HepG2 (cell line): ENCODE measurements at regions not wholly inside any gene's neighbourhood (a gene's known extent, or its start where the extent isn't known, plus 50 kb on each side); places are given as distances from the start of the nearest gene placed in this dataset.

Experiments
- ATAC-seq: fragments of 200-7000 bp; cut with Tn5 transposase; 3 replicates; pipeline ENCODE4 v1.9.1; 2020; ENCODE audit warnings: mild to moderate bottlenecking, moderate library complexity
- BruUV-seq: library from RNA; stranded (reverse); fragments of 400-500 nt; replicated peaks from 2 replicates; lab custom pipeline; 2021; lab: Mats Ljungman, UMichigan
- CTCF ChIA-PET: fragments of 300-600 bp; formaldehyde crosslinking; extraction: SDS; loops from one replicate; lab custom pipeline; 2021; ENCODE audit warnings: low total read pairs, inconsistent platforms, low intra/inter-chr PET ratio; lab: Yijun Ruan, JAX
- POLR2A ChIA-PET: fragments of 350-600 bp; sonication (Branson Sonifier 250); formaldehyde crosslinking; loops from one replicate; lab custom pipeline; 2020; ENCODE audit warnings: antibody characterized with exemption, inconsistent platforms; lab: Yijun Ruan, JAX
- DNase-seq: peaks from one replicate; pipeline ENCODE4 v3.0.0-alpha.2; 2015; ENCODE audit warnings: low spot score
- FAIRE-seq: peaks from 3 replicates; lab custom pipeline; 2011; peaks lifted over from hg19 to GRCh38; lab: Jason Lieb, UNC
- H2AFZ ChIP-seq: one replicate; pipeline ENCODE4 v1.6.1; 2011; ENCODE audit warnings: low read length, inconsistent platforms
- H3K27ac ChIP-seq: fragments of 300-600 bp; 3 replicates; pipeline ENCODE4 v1.8.0; 2011; ENCODE audit warnings: mixed run types, mild to moderate bottlenecking, mixed read lengths, low read length, inconsistent platforms; ENCODE audit not compliant: insufficient read depth; ENCODE audit errors: extremely low read length
- H3K27me3 ChIP-seq, 2 experiments: fragments of 200-600 bp in 1 of 2; 2 replicates in 1 of 2; 3 replicates in 1 of 2; pipeline versions ENCODE4 v1.6.0 to v1.8.0; 2011; ENCODE audit warnings: low read length in 2 of 2, mild to moderate bottlenecking in 2 of 2, moderate library complexity in 2 of 2, inconsistent platforms in 1 of 2; ENCODE audit not compliant: insufficient read depth in 2 of 2, control insufficient read depth in 1 of 2
- H3K36me3 ChIP-seq, 2 experiments: fragments of 200-600 bp in 1 of 2; replicated peaks in 1 of 2; 2 replicates in 1 of 2; 3 replicates in 1 of 2; pipeline versions ENCODE4 v1.5.1 to v1.8.0; 2011; ENCODE audit warnings: low read length in 2 of 2, inconsistent platforms in 1 of 2; ENCODE audit not compliant: insufficient read depth in 2 of 2, control insufficient read depth in 1 of 2
- H3K4me1 ChIP-seq: 2 replicates; pipeline ENCODE4 v1.5.1; 2012; ENCODE audit warnings: low read length, inconsistent platforms; ENCODE audit not compliant: insufficient read depth
- H3K4me2 ChIP-seq: 2 replicates; pipeline ENCODE4 v1.6.0; 2011; ENCODE audit warnings: low read depth, low read length, inconsistent platforms
- H3K4me3 ChIP-seq, 3 experiments: fragments of 200-600 bp in 1 of 3; sonication (generic), shearing (Covaris generic) in 1 of 3; replicated peaks in 1 of 3; 2 replicates each; pipeline ENCODE4 v1.5.1; 2011 to 2016; ENCODE audit warnings: low read length in 3 of 3, inconsistent platforms in 2 of 3, low read depth in 2 of 3, mild to moderate bottlenecking in 2 of 3, control low read depth in 1 of 3, mixed read lengths in 1 of 3; ENCODE audit not compliant: insufficient read depth in 1 of 3
- H3K79me2 ChIP-seq: one replicate; pipeline ENCODE4 v1.6.1; 2011; ENCODE audit warnings: low read length, inconsistent platforms; ENCODE audit not compliant: insufficient read depth
- H3K9ac ChIP-seq: 2 replicates; pipeline ENCODE4 v1.6.0; 2011; ENCODE audit warnings: mild to moderate bottlenecking, low read depth, low read length, inconsistent platforms; ENCODE audit not compliant: insufficient read depth
- H3K9me3 ChIP-seq: 2 replicates; pipeline ENCODE4 v1.5.1; 2012; ENCODE audit warnings: mild to moderate bottlenecking, low read length
- H4K20me1 ChIP-seq: 2 replicates; pipeline ENCODE4 v1.6.0; 2011; ENCODE audit warnings: inconsistent platforms, mild to moderate bottlenecking, low read length, moderate library complexity; ENCODE audit not compliant: insufficient read depth
- BCL3 ChIP-seq: sonication (generic); formaldehyde crosslinking; IDR thresholded peaks from 2 replicates; pipeline ENCODE4 v1.5.1; 2020; ENCODE audit warnings: mild to moderate bottlenecking, missing genetic modification reagents, moderate library complexity
- ELF1 ChIP-seq: sonication (generic); formaldehyde crosslinking; IDR thresholded peaks from 2 replicates; pipeline ENCODE4 v1.4.0; 2020; ENCODE audit warnings: missing genetic modification reagents
- HNRNPLL ChIP-seq: fragments of 200-400 bp; formaldehyde crosslinking; IDR thresholded peaks from 2 replicates; pipeline ENCODE4 v1.6.1; 2017; ENCODE audit warnings: mild to moderate bottlenecking, low read depth, low read length; ENCODE audit not compliant: poor library complexity, severe bottlenecking
- MBD4 ChIP-seq: IDR thresholded peaks from 2 replicates; pipeline ENCODE4 v1.6.1; 2012; ENCODE audit warnings: low read length, inconsistent platforms, borderline replicate concordance
- NFYC ChIP-seq: IDR thresholded peaks from 2 replicates; pipeline ENCODE4 v1.6.1; 2016; ENCODE audit warnings: missing genetic modification reagents, missing compliant biosample characterization
- STAG1 ChIP-seq: sonication (generic); formaldehyde crosslinking; IDR thresholded peaks from 2 replicates; pipeline ENCODE4 v1.4.0; 2020; ENCODE audit warnings: missing genetic modification reagents
- STAT5B ChIP-seq: sonication (generic); formaldehyde crosslinking; IDR thresholded peaks from 2 replicates; pipeline ENCODE4 v1.4.0; 2020; ENCODE audit warnings: missing genetic modification reagents
- THAP7 ChIP-seq: sonication (generic); formaldehyde crosslinking; IDR thresholded peaks from 2 replicates; pipeline ENCODE4 v1.8.1; 2023; ENCODE audit warnings: mild to moderate bottlenecking, missing genetic modification reagents
- TP53 ChIP-seq: sonication (generic); formaldehyde crosslinking; conservative IDR thresholded peaks from 2 replicates; pipeline ENCODE4 v1.4.0; 2020; ENCODE audit warnings: missing genetic modification reagents
- ZNF292 ChIP-seq: sonication (generic); formaldehyde crosslinking; IDR thresholded peaks from 2 replicates; pipeline ENCODE4 v1.8.1; 2022; ENCODE audit warnings: mild to moderate bottlenecking, low read depth, missing genetic modification reagents, borderline replicate concordance
- ZNF784 ChIP-seq: sonication (generic); formaldehyde crosslinking; IDR thresholded peaks from 2 replicates; pipeline ENCODE4 v1.5.1; 2020; ENCODE audit warnings: missing genetic modification reagents, mild to moderate bottlenecking, borderline replicate concordance
- ZNF790 ChIP-seq: sonication (generic); formaldehyde crosslinking; IDR thresholded peaks from 2 replicates; pipeline ENCODE4 v1.8.0; 2022; ENCODE audit warnings: missing genetic modification reagents, mild to moderate bottlenecking, borderline replicate concordance
- WGBS: methylation state at CpG from one replicate; pipeline ENCODE4 v1.1.6; 2017; ENCODE audit warnings: low lambda C conversion rate; 5-methylcytosine and 5-hydroxymethylcytosine counted together
- in situ Hi-C: cut with HindIII; loops from 2 replicates; pipeline ENCODE4 v1.10.0; 2017; ENCODE audit warnings: low pct_unique_long_range_greater_than_20kb; ENCODE audit not compliant: extremely low pct_ligation_motif_present
- intact Hi-C: fragments of 100-400 bp; cut with micrococcal nuclease; formaldehyde crosslinking; loops from one replicate; pipeline ENCODE4 v1.10.0; 2022; ENCODE audit not compliant: unreplicated experiment

- TF ChIP-seq ZNF292 (CRISPR knock-in tag) = no peak
- TF ChIP-seq, all 625 proteins: peak for 0
These were observed 222.1 kb downstream of the CHRM3 start (continued) for GRCh38 chr1:239608469-239608868.

- POLR2A ChIA-PET = no interaction called here
- no peak for FAIRE-seq
These were observed 226.0 kb downstream of the CHRM3 start for GRCh38 chr1:239612379-239612778.

GRCh38 chr1:239616673-239617072 lies 230.3 kb downstream of the CHRM3 start:
- POLR2A ChIA-PET = no interaction called here
- ATAC-seq (no peak), DNase-seq (no peak), FAIRE-seq (no peak)
- Histone ChIP-seq H3K4me3 (no peak overlapping the region), H2AFZ (no peak overlapping the region), H3K9me3 (peaks cover 46% of the 10 kb centered on the region), H4K20me1 (no peaks in the 10 kb centered on the region), H3K4me2 (no peak overlapping the region), H3K4me1 (no peaks in the 10 kb centered on the region), H3K27me3 (no peaks in the 10 kb centered on the region; a peak in 1 of 5 replicates), H3K27ac (no peak overlapping the region), H3K36me3 (no peaks in the 10 kb centered on the region), H3K9ac (no peak overlapping the region), H3K79me2 (no peaks in the 10 kb centered on the region)
- in situ Hi-C loops (no loop called here), intact Hi-C loops (no loop called here)
- 0% methylated on average over 1 of the region's 1 CpG for WGBS
- CTCF ChIA-PET = no interaction called here
- TF ChIP-seq ZNF784 (no peak), MBD4 (no peak), NFYC (no peak), BCL3 (CRISPR knock-in tag) (no peak), HNRNPLL (no peak), STAT5B (CRISPR knock-in tag) (no peak), THAP7 (CRISPR knock-in tag) (no peak), STAG1 (no peak), TP53 (CRISPR knock-in tag) (no peak)
- no TSS peak for BruUV-seq

More at GRCh38 chr1:239612379-239612778, 226.0 kb downstream of the CHRM3 start:
- H4K20me1 ChIP-seq = no peaks in the 10 kb centered on the region
- peaks cover 29% of the 10 kb centered on the region for H3K9me3 ChIP-seq
- no peak overlapping the region for H3K4me2 ChIP-seq
- TF ChIP-seq ELF1 = no peak
- TF ChIP-seq ZNF790 = no peak
- TF ChIP-seq, all 625 proteins: peak for 0
- Histone ChIP-seq H3K27me3 (no peaks in the 10 kb centered on the region), H3K36me3 (no peaks in the 10 kb centered on the region), H3K79me2 (no peaks in the 10 kb centered on the region), H3K27ac (no peak overlapping the region), H3K9ac (no peak overlapping the region), H3K4me3 (no peak overlapping the region), H2AFZ (no peak overlapping the region), H3K4me1 (no peaks in the 10 kb centered on the region)
- in situ Hi-C loops = no loop called here
- no peak for DNase-seq
- intact Hi-C loops = no loop called here
- no peak for ATAC-seq
- no TSS peak for BruUV-seq
- WGBS = 0% methylated on average over 1 of the region's 1 CpG
- CTCF ChIA-PET = no interaction called here
